Fibroblast of villous mesenchyme (primary cell): ENCODE measurements at regions not wholly inside any gene's neighbourhood (a gene's known extent, or its start where the extent isn't known, plus 50 kb on each side); places are given as distances from the start of the nearest gene placed in this dataset.

Experiments
- DNase-seq: peaks from one replicate; pipeline ENCODE4 v3.0.0-alpha.2; 2010; ENCODE audit warnings: low read depth
- H3K4me3 ChIP-seq: 2 replicates; pipeline ENCODE4 v1.5.1; 2011; ENCODE audit warnings: low read depth, mild to moderate bottlenecking, low read length
- TF ChIP-seq, protein P1 (sequence below): IDR thresholded peaks from 2 replicates; pipeline ENCODE4 v1.5.1; 2012; ENCODE audit warnings: low read depth, mild to moderate bottlenecking, low read length; ENCODE audit not compliant: insufficient read depth

DNA sequence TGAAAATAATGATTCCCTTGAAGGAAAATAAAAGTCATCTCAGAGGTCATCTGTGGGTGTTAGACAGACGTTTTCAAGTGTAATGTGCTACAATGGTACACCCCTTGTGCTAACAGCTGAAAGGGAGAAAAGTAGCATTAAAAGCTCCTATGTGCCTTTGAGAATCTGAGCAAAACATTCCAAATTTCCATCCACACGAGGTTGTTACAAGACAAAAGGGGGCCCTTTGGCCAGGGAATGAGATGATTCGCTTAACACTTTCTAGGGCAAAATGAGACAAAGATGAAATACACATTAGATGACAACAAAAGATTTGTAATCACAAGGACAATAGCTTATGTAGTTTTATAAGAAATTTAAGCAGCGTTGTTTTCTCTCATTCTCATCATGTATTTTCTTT, 303.6 kb downstream of the LMX1A start:
- TF ChIP-seq, protein P1, sequence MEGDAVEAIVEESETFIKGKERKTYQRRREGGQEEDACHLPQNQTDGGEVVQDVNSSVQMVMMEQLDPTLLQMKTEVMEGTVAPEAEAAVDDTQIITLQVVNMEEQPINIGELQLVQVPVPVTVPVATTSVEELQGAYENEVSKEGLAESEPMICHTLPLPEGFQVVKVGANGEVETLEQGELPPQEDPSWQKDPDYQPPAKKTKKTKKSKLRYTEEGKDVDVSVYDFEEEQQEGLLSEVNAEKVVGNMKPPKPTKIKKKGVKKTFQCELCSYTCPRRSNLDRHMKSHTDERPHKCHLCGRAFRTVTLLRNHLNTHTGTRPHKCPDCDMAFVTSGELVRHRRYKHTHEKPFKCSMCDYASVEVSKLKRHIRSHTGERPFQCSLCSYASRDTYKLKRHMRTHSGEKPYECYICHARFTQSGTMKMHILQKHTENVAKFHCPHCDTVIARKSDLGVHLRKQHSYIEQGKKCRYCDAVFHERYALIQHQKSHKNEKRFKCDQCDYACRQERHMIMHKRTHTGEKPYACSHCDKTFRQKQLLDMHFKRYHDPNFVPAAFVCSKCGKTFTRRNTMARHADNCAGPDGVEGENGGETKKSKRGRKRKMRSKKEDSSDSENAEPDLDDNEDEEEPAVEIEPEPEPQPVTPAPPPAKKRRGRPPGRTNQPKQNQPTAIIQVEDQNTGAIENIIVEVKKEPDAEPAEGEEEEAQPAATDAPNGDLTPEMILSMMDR = no peak
- no peak for DNase-seq
- H3K4me3 ChIP-seq = no peak overlapping the region

GRCh38 chr1:165052431-165052830, 304.1 kb downstream of the LMX1A start:
- no peak overlapping the region for H3K4me3 ChIP-seq
- TF ChIP-seq, protein P1 = no peak
- no peak for DNase-seq

GRCh38 chr1:165050246-165050645, 306.3 kb downstream of the LMX1A start:
- DNase-seq = no peak
- TF ChIP-seq, protein P1 = no peak
- no peak overlapping the region for H3K4me3 ChIP-seq

GRCh38 chr1:165047994-165048393, 308.5 kb downstream of the LMX1A start:
- no peak overlapping the region for H3K4me3 ChIP-seq
- TF ChIP-seq, protein P1 = no peak

GRCh38 chr1:165045902-165046301, 310.6 kb downstream of the LMX1A start:
- no peak for DNase-seq
- no peak overlapping the region for H3K4me3 ChIP-seq
- TF ChIP-seq, protein P1 = no peak

More at GRCh38 chr1:165047994-165048393, 308.5 kb downstream of the LMX1A start:
- DNase-seq = no peak

DNA sequence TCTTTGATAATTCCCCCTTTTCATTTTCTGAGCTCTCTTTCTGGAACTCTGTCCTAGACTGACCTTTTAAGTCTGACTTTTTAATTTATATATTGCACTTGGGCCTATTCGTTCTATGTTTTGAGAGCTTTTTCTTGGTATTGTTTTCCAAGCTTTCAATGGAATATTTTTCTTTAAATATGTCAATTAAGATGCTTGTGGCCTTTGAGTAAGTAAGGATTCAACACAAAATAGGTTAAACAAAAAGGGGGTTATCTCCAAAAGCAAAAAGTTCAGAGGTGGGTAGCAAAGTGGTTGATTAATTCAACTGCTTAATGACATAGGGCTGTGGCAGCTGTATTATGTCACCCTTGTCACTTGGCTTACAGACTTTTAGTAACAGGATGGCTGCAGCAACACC, 315.9 kb downstream of the LMX1A start:
- no peak for DNase-seq
- TF ChIP-seq, protein P1 = no peak
- H3K4me3 ChIP-seq = no peak overlapping the region

- DNase-seq = no peak
- H3K4me3 ChIP-seq = no peak overlapping the region
- TF ChIP-seq, protein P1 = no peak
These were observed 316.5 kb downstream of the LMX1A start for GRCh38 chr1:165039996-165040395.
